Psoas muscle (tissue), 7 donors: ENCODE measurements at regions not wholly inside any gene's neighbourhood (a gene's known extent, or its start where the extent isn't known, plus 50 kb on each side); places are given as distances from the start of the nearest gene placed in this dataset.

Source experiments
- ATAC-seq, 4 donors: fragments of 200-7000 bp; cut with Tn5 transposase; one replicate each; pipeline ENCODE4 v1.9.1; 2020; ENCODE audit warnings: moderate library complexity in 3 of 4, mild to moderate bottlenecking in 2 of 4
- DNase-seq, 2 donors: peaks; one replicate each; pipeline ENCODE4 v3.0.0-alpha.2; 2020
- H3K27ac ChIP-seq: fragments of 200-600 bp; one replicate; pipeline ENCODE4 v1.8.0; 2022
- H3K27me3 ChIP-seq, 3 donors: fragments of 200-600 bp in 1 of 3; one replicate each; pipeline versions ENCODE4 v1.6.1 to v1.8.0; 2013 to 2022; ENCODE audit warnings: low read length in 2 of 3, mild to moderate bottlenecking in 2 of 3, moderate library complexity in 1 of 3; ENCODE audit not compliant: insufficient read depth in 3 of 3
- H3K36me3 ChIP-seq, 2 donors: fragments of 200-600 bp in 1 of 2; one replicate each; pipeline versions ENCODE4 v1.6.1 to v1.8.0; 2013 to 2022; ENCODE audit warnings: low read depth in 1 of 2, mild to moderate bottlenecking in 1 of 2, moderate library complexity in 1 of 2; ENCODE audit not compliant: insufficient read depth in 1 of 2
- H3K4me1 ChIP-seq: fragments of 200-600 bp; one replicate; pipeline ENCODE4 v1.8.0; 2022
- H3K4me3 ChIP-seq: fragments of 200-600 bp; one replicate; pipeline ENCODE4 v1.8.0; 2022; ENCODE audit warnings: mild to moderate bottlenecking
- H3K9me3 ChIP-seq: fragments of 200-600 bp; one replicate; pipeline ENCODE4 v1.8.0; 2022
- WGBS, 3 donors: extraction: QIAGEN DNeasy Blood & Tissue Kit; methylation state at CpG; one replicate each; pipeline versions ENCODE4 v1.1.6 to v1.1.7; 2013; 5-methylcytosine and 5-hydroxymethylcytosine counted together
- intact Hi-C, 2 donors: fragments of 100-400 bp; cut with DNase I; formaldehyde crosslinking; loops; one replicate each; pipeline versions ENCODE4 v1.11.0 to v1.14.2; 2022
- TF ChIP-seq, protein P1 (sequence below): fragments of 200-600 bp; IDR thresholded peaks from one replicate; pipeline ENCODE4 v1.8.0; 2022; ENCODE audit warnings: antibody characterized with exemption
- donor health status: healthy with polysubstance abuse.
- donor health status: DM: no; HTN: no; CAD: no; lungs with moderate emphysema.
- donor health status: Bipolar disorder and iron deficiency.
- donor health status: healthy.
- donor health status: DM: yes; HTN: yes; CAD: no.
- donor health status: DM: no; HTN: no; CAD: no.
- donor health status: DM: yes; HTN: yes; CAD: no.

DNA sequence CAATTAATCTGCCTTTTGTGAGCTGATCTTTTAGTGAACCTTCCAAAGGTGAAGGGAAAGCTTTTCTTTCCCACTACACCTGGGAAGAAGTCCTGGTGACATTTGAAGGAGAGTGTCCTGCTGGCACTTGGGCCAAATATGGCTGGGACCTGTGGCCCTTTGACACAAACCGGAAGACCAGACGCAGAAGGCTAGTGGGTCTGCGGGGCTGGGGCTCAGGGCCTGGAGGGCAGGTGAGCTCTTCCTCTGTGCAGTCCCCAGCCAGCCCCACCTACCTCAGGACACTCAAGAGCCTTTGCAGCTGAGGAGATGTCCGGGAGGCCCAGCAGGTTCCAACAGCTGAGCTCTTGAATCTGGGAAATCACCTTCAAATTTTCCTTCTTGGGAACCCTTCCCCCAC lies 138.0 kb upstream of the THY1 start:
- Histone ChIP-seq H3K27ac (no peak overlapping the region), H3K4me3 (no peak overlapping the region), H3K27me3 (peaks cover 0 to 2% (median 0%) of the 10 kb centered on the region in 3 donors), H3K9me3 (no peaks in the 10 kb centered on the region), H3K4me1 (no peaks in the 10 kb centered on the region), H3K36me3 (no peaks in the 10 kb centered on the region)
- 83 to 86% (median 83%) methylated on average over 4 of the region's 4 CpGs for WGBS, 3 donors
- TF ChIP-seq, protein P1, sequence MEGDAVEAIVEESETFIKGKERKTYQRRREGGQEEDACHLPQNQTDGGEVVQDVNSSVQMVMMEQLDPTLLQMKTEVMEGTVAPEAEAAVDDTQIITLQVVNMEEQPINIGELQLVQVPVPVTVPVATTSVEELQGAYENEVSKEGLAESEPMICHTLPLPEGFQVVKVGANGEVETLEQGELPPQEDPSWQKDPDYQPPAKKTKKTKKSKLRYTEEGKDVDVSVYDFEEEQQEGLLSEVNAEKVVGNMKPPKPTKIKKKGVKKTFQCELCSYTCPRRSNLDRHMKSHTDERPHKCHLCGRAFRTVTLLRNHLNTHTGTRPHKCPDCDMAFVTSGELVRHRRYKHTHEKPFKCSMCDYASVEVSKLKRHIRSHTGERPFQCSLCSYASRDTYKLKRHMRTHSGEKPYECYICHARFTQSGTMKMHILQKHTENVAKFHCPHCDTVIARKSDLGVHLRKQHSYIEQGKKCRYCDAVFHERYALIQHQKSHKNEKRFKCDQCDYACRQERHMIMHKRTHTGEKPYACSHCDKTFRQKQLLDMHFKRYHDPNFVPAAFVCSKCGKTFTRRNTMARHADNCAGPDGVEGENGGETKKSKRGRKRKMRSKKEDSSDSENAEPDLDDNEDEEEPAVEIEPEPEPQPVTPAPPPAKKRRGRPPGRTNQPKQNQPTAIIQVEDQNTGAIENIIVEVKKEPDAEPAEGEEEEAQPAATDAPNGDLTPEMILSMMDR = no peak
- DNase-seq (no peak), ATAC-seq (no peak)
- intact Hi-C loops = no loop called here

DNA sequence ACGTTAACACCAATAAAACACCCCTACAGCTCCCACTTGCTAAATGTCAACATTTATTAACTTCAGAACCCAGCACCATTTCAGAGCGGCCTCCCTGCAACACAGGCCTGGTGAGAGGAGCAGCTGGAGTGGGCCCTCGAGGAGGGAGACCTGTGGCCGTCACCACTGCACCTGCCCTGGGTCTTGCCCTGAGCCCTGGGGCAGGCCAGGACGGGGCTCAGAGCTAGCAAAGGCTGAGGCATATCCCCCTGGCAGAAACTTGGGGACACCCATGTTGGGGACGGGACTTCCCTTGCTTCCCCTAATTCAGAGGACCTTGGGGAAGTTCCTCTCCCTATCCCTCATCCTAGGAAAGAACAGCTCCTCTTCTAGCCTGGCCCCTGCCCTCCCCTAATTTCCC lies 137.3 kb upstream of the THY1 start:
- Histone ChIP-seq H3K27me3 (peaks cover 0 to 2% (median 0%) of the 10 kb centered on the region in 3 donors), H3K4me1 (no peaks in the 10 kb centered on the region), H3K9me3 (no peaks in the 10 kb centered on the region), H3K27ac (no peak overlapping the region), H3K36me3 (no peaks in the 10 kb centered on the region), H3K4me3 (no peak overlapping the region)
- WGBS, 3 donors = 86 to 94% (median 94%) methylated on average over 6 of the region's 6 CpGs
- TF ChIP-seq, protein P1 = no peak
- DNase-seq = no peak
- ATAC-seq = no peak
- intact Hi-C loops = no loop called here

DNA sequence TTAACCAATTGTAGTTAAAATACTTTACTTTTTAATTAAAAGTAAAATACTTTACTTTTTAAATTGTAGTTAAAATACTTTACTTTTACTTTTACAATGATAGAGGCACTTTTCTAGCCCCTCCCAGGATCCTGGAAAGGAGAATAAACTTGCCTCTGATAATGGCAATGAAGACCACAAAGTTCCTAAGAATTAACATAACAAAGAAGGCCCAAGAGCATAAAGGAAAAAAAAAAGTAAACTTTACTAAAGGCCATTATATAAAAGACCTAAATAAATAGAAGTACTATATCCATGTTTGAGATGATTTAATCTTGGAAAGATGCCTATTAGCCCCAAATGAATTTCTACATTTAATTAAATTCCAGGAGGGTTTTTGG lies 129.1 kb upstream of the THY1 start:
- H3K27me3 ChIP-seq = peaks cover 0 to 4% (median 0%) of the 10 kb centered on the region in 3 donors
- no peak overlapping the region for H3K4me3 ChIP-seq
- no peaks in the 10 kb centered on the region for H3K36me3 ChIP-seq
- DNase-seq = no peak
- TF ChIP-seq, protein P1 = no peak
- intact Hi-C loops = no loop called here
- H3K4me1 ChIP-seq = no peaks in the 10 kb centered on the region
- H3K9me3 ChIP-seq = peaks cover 5% of the 10 kb centered on the region
- ATAC-seq = no peak
- no peak overlapping the region for H3K27ac ChIP-seq

DNA sequence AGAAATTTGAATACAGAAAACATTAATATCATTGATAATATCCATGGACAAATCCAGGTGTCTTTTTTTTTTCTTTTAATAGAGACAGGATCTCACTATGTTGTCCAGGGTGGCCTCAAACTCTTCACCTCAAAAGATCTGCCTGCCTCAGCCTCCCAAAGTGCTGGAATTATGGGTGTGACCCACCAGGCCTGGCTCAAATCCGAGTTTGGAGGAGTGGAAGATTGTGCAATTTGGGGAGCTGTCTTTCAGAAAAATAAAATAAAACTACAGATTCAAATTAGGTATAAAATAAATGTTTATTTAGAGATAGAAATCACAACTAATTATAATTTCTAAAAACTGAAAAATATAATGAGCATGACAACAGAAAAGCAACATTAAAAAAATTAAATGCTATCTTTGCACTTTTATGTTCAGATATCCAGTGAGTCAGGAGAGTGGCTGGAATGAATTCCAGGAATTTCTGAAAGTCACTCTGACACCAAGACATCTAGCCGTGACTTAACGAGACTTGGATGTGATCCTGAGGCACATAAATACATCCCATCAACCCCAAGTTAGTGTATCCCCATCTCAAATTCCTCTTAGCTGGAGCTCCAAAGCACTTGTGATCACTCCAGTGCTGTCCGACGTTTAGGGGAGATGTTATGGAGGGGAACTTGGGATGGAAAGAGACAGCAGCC lies 128.6 kb upstream of the THY1 start:
- Histone ChIP-seq H3K27me3 (peaks cover 0 to 4% (median 0%) of the 10 kb centered on the region in 3 donors), H3K36me3 (no peaks in the 10 kb centered on the region), H3K27ac (no peak overlapping the region), H3K4me3 (no peak overlapping the region), H3K4me1 (no peaks in the 10 kb centered on the region), H3K9me3 (peaks cover 5% of the 10 kb centered on the region)
- intact Hi-C loops = no loop called here
- no peak for DNase-seq
- ATAC-seq = no peak
- TF ChIP-seq, protein P1 = no peak
- WGBS, 3 donors = 41 to 46% (median 42%) methylated on average over 5 of the region's 5 CpGs
